Esophagus squamous epithelium (tissue), 4 donors: ENCODE measurements at regions not wholly inside any gene's neighbourhood (a gene's known extent, or its start where the extent isn't known, plus 50 kb on each side); places are given as distances from the start of the nearest gene placed in this dataset.

ENCODE experiments used
- POLR2A ChIP-seq, 4 donors: fragments of 450-650 bp; IDR thresholded peaks; one replicate each; pipeline ENCODE4 v1.6.1; 2017; ENCODE audit warnings: antibody characterized with exemption in 4 of 4, mild to moderate bottlenecking in 4 of 4, moderate library complexity in 3 of 4
- TF ChIP-seq, protein P1 (sequence below), 6 experiments: fragments of 450-650 bp in 4 of 6; fragments of 200-600 bp in 2 of 6; sonication (generic) in 2 of 6; IDR thresholded peaks; one replicate each; pipeline ENCODE4 v1.5.1; 2016 to 2019; ENCODE audit warnings: antibody characterized with exemption in 6 of 6, mild to moderate bottlenecking in 4 of 6, moderate library complexity in 4 of 6

DNA sequence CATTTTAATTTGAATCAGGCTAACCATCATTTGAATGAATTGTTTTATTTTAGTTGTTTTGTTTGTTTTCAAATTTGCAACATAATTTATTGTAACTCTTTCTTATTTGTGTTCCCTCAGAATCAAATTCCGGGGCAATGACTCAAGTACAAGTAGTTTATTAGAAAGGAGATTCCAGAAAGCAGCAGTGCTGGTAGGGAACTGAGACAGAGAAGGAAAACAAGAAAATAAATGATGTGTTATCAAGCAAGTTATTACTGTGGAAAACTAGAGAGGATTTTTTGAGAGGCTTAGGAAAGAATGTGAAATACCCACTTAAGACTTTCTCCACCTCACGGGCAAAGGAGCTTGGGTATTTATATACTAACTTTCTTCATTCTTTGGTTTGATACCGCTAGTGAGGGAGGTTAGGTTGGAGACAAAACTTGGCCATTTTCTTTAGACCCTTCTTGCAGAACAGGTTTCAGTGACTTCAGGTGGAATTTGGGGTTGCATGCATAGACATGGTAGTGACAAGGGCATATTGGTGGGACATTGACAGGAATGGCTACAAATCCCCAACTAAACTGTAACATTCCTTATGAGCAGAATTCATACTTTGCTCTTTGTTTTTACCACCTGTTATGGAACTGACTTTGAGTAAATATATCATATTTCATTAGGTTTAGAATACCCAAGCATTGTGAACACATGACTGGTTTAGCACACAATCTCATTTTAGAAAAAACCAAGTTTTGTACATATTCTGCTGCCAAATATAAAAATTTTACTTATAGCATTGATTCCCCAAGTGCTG lies 254.3 kb downstream of the ZBBX start:
- TF ChIP-seq POLR2A (IDR thresholded peaks at IDR 0.05): no peak
- TF ChIP-seq, protein P1, sequence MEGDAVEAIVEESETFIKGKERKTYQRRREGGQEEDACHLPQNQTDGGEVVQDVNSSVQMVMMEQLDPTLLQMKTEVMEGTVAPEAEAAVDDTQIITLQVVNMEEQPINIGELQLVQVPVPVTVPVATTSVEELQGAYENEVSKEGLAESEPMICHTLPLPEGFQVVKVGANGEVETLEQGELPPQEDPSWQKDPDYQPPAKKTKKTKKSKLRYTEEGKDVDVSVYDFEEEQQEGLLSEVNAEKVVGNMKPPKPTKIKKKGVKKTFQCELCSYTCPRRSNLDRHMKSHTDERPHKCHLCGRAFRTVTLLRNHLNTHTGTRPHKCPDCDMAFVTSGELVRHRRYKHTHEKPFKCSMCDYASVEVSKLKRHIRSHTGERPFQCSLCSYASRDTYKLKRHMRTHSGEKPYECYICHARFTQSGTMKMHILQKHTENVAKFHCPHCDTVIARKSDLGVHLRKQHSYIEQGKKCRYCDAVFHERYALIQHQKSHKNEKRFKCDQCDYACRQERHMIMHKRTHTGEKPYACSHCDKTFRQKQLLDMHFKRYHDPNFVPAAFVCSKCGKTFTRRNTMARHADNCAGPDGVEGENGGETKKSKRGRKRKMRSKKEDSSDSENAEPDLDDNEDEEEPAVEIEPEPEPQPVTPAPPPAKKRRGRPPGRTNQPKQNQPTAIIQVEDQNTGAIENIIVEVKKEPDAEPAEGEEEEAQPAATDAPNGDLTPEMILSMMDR (IDR thresholded peaks at IDR 0.05): no peak
